GM10266 (cell line): ENCODE measurements at regions not wholly inside any gene's neighbourhood (a gene's known extent, or its start where the extent isn't known, plus 50 kb on each side); places are given as distances from the start of the nearest gene placed in this dataset.

Experiments used
- DNase-seq: peaks from one replicate; pipeline ENCODE4 v3.0.0; 2012; ENCODE audit errors: extremely low spot score
- CTCF ChIP-seq: IDR thresholded peaks from 2 replicates; pipeline ENCODE4 v1.5.1; 2012; ENCODE audit warnings: mild to moderate bottlenecking, low read depth; ENCODE audit not compliant: control insufficient read depth, insufficient read depth; ENCODE audit errors: missing control alignments

DNA sequence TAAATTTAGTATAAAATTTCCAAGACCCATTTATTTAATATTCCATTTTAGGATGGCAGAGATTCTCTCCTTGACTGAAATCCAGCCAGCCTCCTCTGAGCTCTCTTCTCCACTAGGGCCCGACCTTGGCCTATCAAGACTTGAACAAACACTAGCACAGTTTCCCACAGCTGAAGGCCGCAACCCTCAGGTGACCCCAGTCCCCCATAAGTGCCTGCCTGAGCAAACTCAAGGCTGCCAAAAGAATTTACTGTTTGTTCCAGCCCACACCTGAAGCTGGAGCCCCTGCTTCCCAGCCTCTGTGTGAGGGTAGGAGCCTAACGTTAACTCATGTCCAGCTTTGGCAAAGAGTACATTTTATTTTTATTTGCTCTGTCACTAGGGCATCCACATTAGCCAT is 629.0 kb upstream of the ZFP42 start:
- no peak for TF ChIP-seq CTCF
- no peak for DNase-seq

GRCh38 chr4:187370918-187371317 is 624.7 kb upstream of the ZFP42 start:
- no peak for TF ChIP-seq CTCF
- DNase-seq, result no peak

- no peak for DNase-seq
- no peak for TF ChIP-seq CTCF
These were observed 617.1 kb upstream of the ZFP42 start for GRCh38 chr4:187378441-187378840.

GRCh38 chr4:187380181-187380581 is 615.4 kb upstream of the ZFP42 start:
- DNase-seq, result no peak

GRCh38 chr4:187383181-187383580 is 612.4 kb upstream of the ZFP42 start:
- DNase-seq, result no peak
- no peak for TF ChIP-seq CTCF

More at GRCh38 chr4:187380181-187380581, 615.4 kb upstream of the ZFP42 start:
- TF ChIP-seq CTCF, result no peak

DNA sequence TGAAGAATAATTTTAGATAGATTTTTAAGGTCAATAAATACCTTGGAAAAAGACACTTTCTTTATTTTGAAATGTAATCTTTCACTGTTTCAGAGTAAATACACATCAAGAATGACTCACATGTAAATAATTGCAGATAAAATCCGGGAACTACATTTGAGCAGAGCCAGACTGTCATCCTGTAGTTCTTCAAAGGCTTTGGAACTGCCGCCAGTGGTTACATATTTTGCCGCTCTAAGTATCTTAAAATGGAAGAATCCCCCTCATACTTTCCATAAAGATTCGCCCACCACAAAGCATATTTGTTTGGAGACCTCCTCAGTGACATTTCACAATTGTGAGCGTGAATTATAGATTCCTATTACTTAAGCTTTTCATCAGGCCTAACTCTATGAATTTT is 607.8 kb upstream of the ZFP42 start:
- DNase-seq, result no peak
- TF ChIP-seq CTCF, result no peak

- no peak for TF ChIP-seq CTCF
- no peak for DNase-seq
These were observed 606.2 kb upstream of the ZFP42 start for GRCh38 chr4:187389420-187389819.
